T-cell (primary cell): ENCODE measurements at regions not wholly inside any gene's neighbourhood (a gene's known extent, or its start where the extent isn't known, plus 50 kb on each side); places are given as distances from the start of the nearest gene placed in this dataset.

Experiments used
- ATAC-seq, 4 experiments: fragments of 200-7000 bp in 3 of 4; fragments of 150-1000 bp in 1 of 4; cut with Tn5 transposase; replicated peaks in 1 of 4; 1 replicate in 3 of 4; 2 replicates in 1 of 4; pipeline ENCODE4 v1.10.0; 2021; ENCODE audit warnings: moderate library complexity in 3 of 4, mild to moderate bottlenecking in 2 of 4, moderate number of reproducible peaks in 1 of 4
- CTCF ChIA-PET, 2 donors: fragments of 300-600 bp; sonication (Branson Sonifier 250); formaldehyde crosslinking; loops; one replicate each; lab custom pipeline; 2022; ENCODE audit warnings: antibody characterized with exemption in 2 of 2; lab: Charles Lee
- POLR2A ChIA-PET, 2 donors: fragments of 300-600 bp; sonication (Branson Sonifier 250); formaldehyde crosslinking; loops; one replicate each; lab custom pipeline; 2022; ENCODE audit warnings: antibody characterized with exemption in 2 of 2; lab: Charles Lee
- DNase-seq, 35 experiments: peaks; one replicate each; pipeline versions ENCODE4 v3.0.0 to v3.0.0-alpha.2; 2013 to 2023
- H3K27ac ChIP-seq: one replicate; pipeline ENCODE4 v1.5.1; 2013; ENCODE audit warnings: low read length
- H3K27me3 ChIP-seq, 2 experiments: replicated peaks in 1 of 2; 1 replicate in 1 of 2; 2 replicates in 1 of 2; pipeline versions ENCODE4 v1.6.1 to v1.7.0; 2013; ENCODE audit warnings: low read length in 1 of 2, mixed read lengths in 1 of 2; ENCODE audit not compliant: control insufficient read depth in 2 of 2, insufficient read depth in 2 of 2; ENCODE audit errors: extremely low read depth in 1 of 2
- H3K36me3 ChIP-seq, 2 donors: 1 replicate in 1 of 2; 2 replicates in 1 of 2; pipeline versions ENCODE4 v1.6.1 to v1.7.0; 2013; ENCODE audit warnings: low read length in 1 of 2; ENCODE audit not compliant: control insufficient read depth in 2 of 2, insufficient read depth in 1 of 2; ENCODE audit errors: extremely low read depth in 1 of 2
- H3K4me1 ChIP-seq, 2 experiments: 1 replicate in 1 of 2; 2 replicates in 1 of 2; pipeline versions ENCODE4 v1.6.1 to v1.7.0; 2013; ENCODE audit warnings: low read length in 2 of 2, mixed read lengths in 1 of 2; ENCODE audit not compliant: insufficient read depth in 2 of 2, control insufficient read depth in 1 of 2; ENCODE audit errors: extremely low read depth in 1 of 2
- H3K4me3 ChIP-seq, 2 donors: 1 replicate in 1 of 2; 2 replicates in 1 of 2; pipeline versions ENCODE4 v1.5.1 to v1.7.0; 2013; ENCODE audit warnings: mild to moderate bottlenecking in 2 of 2, low read length in 1 of 2, moderate library complexity in 1 of 2; ENCODE audit not compliant: control insufficient read depth in 1 of 2; ENCODE audit errors: extremely low read depth in 1 of 2
- H3K9me3 ChIP-seq: 2 replicates; pipeline ENCODE4 v1.7.0; 2013
- H3K27ac Mint-ChIP-seq, 2 donors: one replicate each; pipeline ENCODE4 v1.8.0; 2020 to 2021; ENCODE audit warnings: mild to moderate bottlenecking in 2 of 2, mixed read lengths in 2 of 2
- H3K27me3 Mint-ChIP-seq, 2 donors: one replicate each; pipeline ENCODE4 v1.8.0; 2021 to 2022; ENCODE audit warnings: mixed read lengths in 2 of 2
- H3K36me3 Mint-ChIP-seq: one replicate; pipeline ENCODE4 v1.8.0; 2021; ENCODE audit warnings: mixed read lengths
- H3K4me1 Mint-ChIP-seq, 3 donors: one replicate each; pipeline ENCODE4 v1.8.0; 2020 to 2022; ENCODE audit warnings: mixed read lengths in 3 of 3, mild to moderate bottlenecking in 1 of 3
- H3K4me3 Mint-ChIP-seq, 3 donors: one replicate each; pipeline ENCODE4 v1.8.0; 2020 to 2022; ENCODE audit warnings: mild to moderate bottlenecking in 3 of 3, mixed read lengths in 3 of 3, moderate library complexity in 3 of 3
- H3K9me3 Mint-ChIP-seq, 3 donors: one replicate each; pipeline ENCODE4 v1.8.0; 2020 to 2022; ENCODE audit warnings: mixed read lengths in 3 of 3
- WGBS: methylation state at CpG from one replicate; pipeline ENCODE4 v1.1.5; 2013; ENCODE audit warnings: missing lambda C conversion rate; ENCODE audit not compliant: insufficient coverage; 5-methylcytosine and 5-hydroxymethylcytosine counted together

DNA sequence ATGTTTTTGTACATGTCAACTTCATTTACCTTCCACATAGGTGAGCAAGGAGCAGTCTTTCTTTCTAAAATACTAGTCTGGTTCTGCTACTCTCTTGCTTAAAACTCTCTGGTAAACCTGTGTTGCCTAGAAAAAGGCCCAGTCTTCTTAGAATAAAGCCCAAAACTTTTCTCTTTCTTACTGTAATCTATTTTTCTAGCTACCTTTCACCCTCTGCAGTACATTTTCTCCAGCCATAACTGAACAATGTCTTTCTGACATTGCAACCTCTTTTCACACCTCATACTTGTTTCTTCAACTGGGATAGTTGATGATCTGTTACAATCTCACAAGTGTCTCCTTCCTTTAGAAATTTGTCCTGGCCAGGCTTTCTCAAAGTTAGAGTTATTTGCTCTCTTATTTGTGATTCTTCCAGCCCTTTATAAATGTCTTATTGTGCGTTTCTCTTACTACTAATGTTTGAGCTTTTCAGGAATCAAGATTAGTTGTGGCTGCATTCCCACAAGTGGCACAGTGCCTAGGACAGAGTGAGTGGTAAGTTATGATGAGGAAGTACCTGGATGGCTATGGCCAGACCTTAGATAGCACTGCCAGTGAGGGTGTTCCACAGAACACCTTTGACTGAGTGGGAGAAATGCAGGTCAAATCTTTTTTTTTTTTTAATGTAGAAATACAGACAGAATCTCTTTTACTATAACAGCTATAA is 313.4 kb upstream of the SATB1 start:
- no peak overlapping the region for H3K4me3 Mint-ChIP-seq
- no peaks in the 10 kb centered on the region for H3K9me3 ChIP-seq
- WGBS, result 100% methylated on average over 1 of the region's 1 CpG
- DNase-seq, result no peak
- H3K4me3 ChIP-seq, result no peak overlapping the region
- ChIA-PET CTCF (interaction anchor here in 1 of 2 donors (0.8 kb wide), 1 partner anchor 179 kb away, joined by 3 read pairs; no protein-coding TSS in a partner anchor), POLR2A (interaction anchor here in 1 of 2 donors (0.5 kb wide), 1 partner anchor 170 kb away, joined by 3 read pairs; no protein-coding TSS in a partner anchor)
- peaks cover 72 to 77% (median 72%) of the 10 kb centered on the region in 3 donors for H3K4me1 Mint-ChIP-seq
- no peaks in the 10 kb centered on the region for H3K27me3 ChIP-seq
- peak overlapping the region; percentile 1 for H3K27ac ChIP-seq
- peak overlapping the region; percentile 65 to 94 for H3K27ac Mint-ChIP-seq
- no peaks in the 10 kb centered on the region for H3K9me3 Mint-ChIP-seq
- peaks cover 19 to 48% of the 10 kb centered on the region in 2 experiments for H3K4me1 ChIP-seq
- no peaks in the 10 kb centered on the region for H3K27me3 Mint-ChIP-seq
- no peaks in the 10 kb centered on the region for H3K36me3 ChIP-seq
- H3K36me3 Mint-ChIP-seq, result peaks cover 3% of the 10 kb centered on the region
- ATAC-seq, result no peak

- ChIA-PET POLR2A (no interaction called here), CTCF (no interaction called here)
- Mint-ChIP-seq H3K9me3 (no peaks in the 10 kb centered on the region), H3K27ac (no peak overlapping the region), H3K4me1 (peaks cover 57 to 66% (median 58%) of the 10 kb centered on the region in 3 donors), H3K36me3 (peaks cover 3% of the 10 kb centered on the region), H3K27me3 (no peaks in the 10 kb centered on the region), H3K4me3 (no peak overlapping the region)
- H3K9me3 ChIP-seq, result no peaks in the 10 kb centered on the region
- WGBS, result no CpG with 5 or more reads among the region's 2 CpGs
- H3K4me1 ChIP-seq, result peaks cover 5 to 17% of the 10 kb centered on the region in 2 experiments
- H3K36me3 ChIP-seq, result no peaks in the 10 kb centered on the region
- no peak for ATAC-seq
- no peaks in the 10 kb centered on the region for H3K27me3 ChIP-seq
- no peak overlapping the region for H3K4me3 ChIP-seq
- no peak for DNase-seq
- H3K27ac ChIP-seq, result no peak overlapping the region
Observed at GRCh38 chr3:18735005-18735404, 309.9 kb upstream of the SATB1 start.

DNA sequence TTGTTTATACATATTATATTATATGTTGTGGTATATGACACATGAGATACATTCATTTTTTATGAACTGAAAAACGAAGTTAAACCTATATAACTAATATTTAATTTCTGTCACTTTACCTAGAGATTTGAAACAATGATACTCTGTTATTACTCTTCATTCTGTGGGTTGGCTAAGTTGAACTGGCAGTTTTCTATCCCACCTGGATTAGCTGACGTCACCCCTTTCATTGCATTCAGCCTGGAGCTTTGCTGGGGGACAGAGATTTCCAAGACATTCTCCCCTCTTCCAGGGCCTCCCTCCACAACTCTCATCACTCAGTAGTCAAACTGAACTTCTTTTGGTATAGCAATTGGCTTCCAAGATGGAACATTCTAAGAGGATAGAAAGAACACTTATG is 309.2 kb upstream of the SATB1 start:
- POLR2A ChIA-PET, result no interaction called here
- H3K4me3 Mint-ChIP-seq, result no peak overlapping the region
- no peak for ATAC-seq

DNA sequence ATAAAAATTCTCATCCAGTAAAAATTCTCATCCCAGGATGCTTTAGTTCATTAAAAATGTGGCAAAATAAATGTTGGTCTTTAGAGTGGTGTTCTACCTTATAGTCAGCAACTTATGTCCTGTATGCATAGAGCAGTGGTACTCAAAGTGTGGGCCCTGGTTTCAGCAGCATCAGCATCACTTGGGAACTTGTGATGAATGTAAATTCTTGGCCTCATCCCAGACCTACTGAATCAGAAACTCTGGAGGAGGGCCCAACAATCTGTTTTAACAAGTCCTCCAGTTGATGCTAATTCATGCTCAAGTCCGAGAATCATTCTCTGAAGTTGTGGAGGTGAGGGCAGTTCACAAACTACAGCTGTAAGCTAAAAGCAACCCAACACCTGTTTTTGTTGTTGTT is 307.3 kb upstream of the SATB1 start:
- ChIA-PET POLR2A (no interaction called here), CTCF (no interaction called here)
- H3K27ac ChIP-seq, result no peak overlapping the region
- Mint-ChIP-seq H3K27me3 (no peaks in the 10 kb centered on the region), H3K9me3 (no peaks in the 10 kb centered on the region), H3K36me3 (peaks cover 3% of the 10 kb centered on the region), H3K4me1 (peaks cover 48 to 62% (median 52%) of the 10 kb centered on the region in 3 donors), H3K4me3 (no peak overlapping the region), H3K27ac (peak overlapping the region in 1 of 2 donors; percentile 62)
- H3K4me1 ChIP-seq, result peaks cover 3 to 12% of the 10 kb centered on the region in 2 experiments
- no peaks in the 10 kb centered on the region for H3K9me3 ChIP-seq
- no peaks in the 10 kb centered on the region for H3K27me3 ChIP-seq
- no peak for DNase-seq
- no peaks in the 10 kb centered on the region for H3K36me3 ChIP-seq
- whole genome bisulfite sequencing, result no CpG with 5 or more reads among the region's 1 CpG
- H3K4me3 ChIP-seq, result no peak overlapping the region
- no peak for ATAC-seq

More for the DNA sequence above, 309.2 kb upstream of the SATB1 start:
- Histone ChIP-seq H3K27me3 (no peaks in the 10 kb centered on the region), H3K27ac (no peak overlapping the region), H3K36me3 (no peaks in the 10 kb centered on the region), H3K4me3 (no peak overlapping the region), H3K4me1 (peaks cover 3 to 10% of the 10 kb centered on the region in 2 experiments), H3K9me3 (no peaks in the 10 kb centered on the region)
- Mint-ChIP-seq H3K36me3 (peaks cover 3% of the 10 kb centered on the region), H3K9me3 (no peaks in the 10 kb centered on the region), H3K27me3 (no peaks in the 10 kb centered on the region), H3K27ac (no peak overlapping the region), H3K4me1 (peaks cover 55 to 65% (median 56%) of the 10 kb centered on the region in 3 donors)
- no peak for DNase-seq
- CTCF ChIA-PET, result no interaction called here
- WGBS, result no CpG with 5 or more reads among the region's 2 CpGs

- DNase-seq (no peak), ATAC-seq (no peak)
- H3K4me3 Mint-ChIP-seq, result no peak overlapping the region
- H3K27ac ChIP-seq, result no peak overlapping the region
- H3K9me3 ChIP-seq, result no peaks in the 10 kb centered on the region
- no peaks in the 10 kb centered on the region for H3K36me3 Mint-ChIP-seq
- H3K4me1 Mint-ChIP-seq, result peaks cover 57 to 68% (median 58%) of the 10 kb centered on the region in 3 donors
- H3K9me3 Mint-ChIP-seq, result no peaks in the 10 kb centered on the region
- no peaks in the 10 kb centered on the region for H3K36me3 ChIP-seq
- H3K4me3 ChIP-seq, result no peak overlapping the region
- peak overlapping the region; percentile 1 to 9 for H3K27ac Mint-ChIP-seq
- ChIA-PET CTCF (interaction anchor here in 1 of 2 donors (0.8 kb wide), 1 partner anchor 74 kb away, joined by 3 read pairs; no protein-coding TSS in a partner anchor), POLR2A (interaction anchor here in 1 of 2 donors (0.5 kb wide), 1 partner anchor 18 kb away, joined by 3 read pairs; no protein-coding TSS in a partner anchor)
- WGBS, result 100% methylated on average over 1 of the region's 2 CpGs
- no peaks in the 10 kb centered on the region for H3K27me3 Mint-ChIP-seq
- no peaks in the 10 kb centered on the region for H3K27me3 ChIP-seq
- peaks cover 14 to 27% of the 10 kb centered on the region in 2 experiments for H3K4me1 ChIP-seq
Observed at GRCh38 chr3:18730491-18730890, 305.4 kb upstream of the SATB1 start.

DNA sequence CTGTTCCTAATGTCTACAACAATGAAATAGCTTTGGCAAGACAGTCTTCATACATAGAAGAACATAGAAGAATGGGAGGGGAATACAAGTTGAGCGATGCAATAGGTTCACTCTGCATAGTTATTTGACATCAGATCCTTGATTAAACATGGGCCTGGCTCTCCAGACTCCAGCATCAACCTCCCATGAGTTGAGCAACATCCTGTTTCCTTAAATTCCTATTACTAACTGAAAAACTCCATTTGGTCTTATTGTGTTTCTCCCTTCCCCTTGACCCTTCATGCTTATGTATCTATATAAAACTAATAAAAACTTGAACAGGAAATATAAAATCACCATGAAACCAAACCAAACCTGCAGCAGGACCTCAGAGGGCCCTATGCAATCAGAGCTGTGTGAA is 304.5 kb upstream of the SATB1 start:
- no CpG with 5 or more reads among the region's 1 CpG for WGBS
- Histone ChIP-seq H3K36me3 (no peaks in the 10 kb centered on the region), H3K9me3 (no peaks in the 10 kb centered on the region), H3K4me1 (peaks cover 17 to 34% of the 10 kb centered on the region in 2 experiments), H3K27ac (no peak overlapping the region), H3K27me3 (no peaks in the 10 kb centered on the region), H3K4me3 (no peak overlapping the region)
- ATAC-seq, result no peak
- Mint-ChIP-seq H3K4me1 (peaks cover 65 to 73% (median 66%) of the 10 kb centered on the region in 3 donors), H3K4me3 (no peak overlapping the region), H3K36me3 (no peaks in the 10 kb centered on the region), H3K9me3 (no peaks in the 10 kb centered on the region), H3K27me3 (no peaks in the 10 kb centered on the region), H3K27ac (peak overlapping the region; percentile 23 to 49)
- POLR2A ChIA-PET, result interaction anchor here in 1 of 2 donors (0.5 kb wide), 1 partner anchor 17 kb away, joined by 3 read pairs; no protein-coding TSS in a partner anchor
- DNase-seq, result no peak
- CTCF ChIA-PET, result no interaction called here
